H1 (cell line): ENCODE measurements at regions not wholly inside any gene's neighbourhood (a gene's known extent, or its start where the extent isn't known, plus 50 kb on each side); places are given as distances from the start of the nearest gene placed in this dataset.

ENCODE experiments used
- CTCF ChIA-PET: fragments of 300-600 bp; sonication (Branson Sonifier 250); formaldehyde crosslinking; loops from one replicate; lab custom pipeline; 2021; ENCODE audit not compliant: partially characterized antibody; lab: Charles Lee
- POLR2A ChIA-PET: fragments of 300-600 bp; sonication (Branson Sonifier 250); formaldehyde crosslinking; loops from one replicate; lab custom pipeline; 2021; ENCODE audit warnings: inconsistent platforms; ENCODE audit not compliant: partially characterized antibody; lab: Charles Lee
- DNase-seq, 2 experiments: peaks; one replicate each; pipeline versions ENCODE4 v3.0.0 to v3.0.0-alpha.2; 2010 to 2022; ENCODE audit warnings: low spot score in 2 of 2, low read depth in 1 of 2, mixed read lengths in 1 of 2
- FAIRE-seq: peaks from 2 replicates; lab custom pipeline; 2011; peaks lifted over from hg19 to GRCh38; lab: Jason Lieb, UNC
- H2AFZ ChIP-seq: 2 replicates; pipeline ENCODE4 v1.8.1; 2012; ENCODE audit warnings: low read length, inconsistent platforms
- H2AK5ac ChIP-seq: 2 replicates; pipeline ENCODE4 v1.6.1; 2013; ENCODE audit warnings: low read depth, low read length
- H2BK120ac ChIP-seq: replicated peaks from 2 replicates; pipeline ENCODE3; 2013; ENCODE audit warnings: low read depth, low read length, inconsistent platforms
- H2BK12ac ChIP-seq: 2 replicates; pipeline ENCODE4 v1.6.1; 2013; ENCODE audit warnings: low read depth, low read length
- H2BK15ac ChIP-seq: 2 replicates; pipeline ENCODE4 v1.6.1; 2013; ENCODE audit warnings: low read length
- H2BK20ac ChIP-seq: 2 replicates; pipeline ENCODE4 v1.6.1; 2013; ENCODE audit warnings: low read length
- H2BK5ac ChIP-seq: 2 replicates; pipeline ENCODE4 v1.6.1; 2013; ENCODE audit warnings: low read depth, low read length
- H3K14ac ChIP-seq: 2 replicates; pipeline ENCODE4 v1.6.1; 2013; ENCODE audit warnings: inconsistent platforms; ENCODE audit not compliant: insufficient read length
- H3K18ac ChIP-seq: 2 replicates; pipeline ENCODE4 v1.6.1; 2013; ENCODE audit warnings: low read length; ENCODE audit errors: extremely low read depth
- H3K23ac ChIP-seq: 2 replicates; pipeline ENCODE4 v1.6.1; 2013; ENCODE audit warnings: inconsistent platforms; ENCODE audit not compliant: insufficient read length
- H3K23me2 ChIP-seq: 2 replicates; pipeline ENCODE4 v1.6.1; 2013; ENCODE audit warnings: low read depth, low read length
- H3K27ac ChIP-seq: 2 replicates; pipeline ENCODE4 v1.6.1; 2011; ENCODE audit warnings: low read depth, low read length, inconsistent platforms
- H3K27me3 ChIP-seq, 4 experiments: replicated peaks in 1 of 4; 1 replicate in 1 of 4; 2 replicates in 3 of 4; pipeline versions ENCODE4 v1.6.1 to v1.8.1; 2011 to 2013; ENCODE audit warnings: low read length in 3 of 4, mild to moderate bottlenecking in 3 of 4, inconsistent platforms in 2 of 4, mixed read lengths in 2 of 4, moderate library complexity in 1 of 4; ENCODE audit not compliant: control insufficient read depth in 3 of 4, insufficient read depth in 3 of 4; ENCODE audit errors: extremely low read depth in 1 of 4
- H3K36me3 ChIP-seq, 4 experiments: 2 replicates each; pipeline versions ENCODE4 v1.6.1 to v1.8.1; 2011 to 2013; ENCODE audit warnings: mild to moderate bottlenecking in 4 of 4, low read length in 3 of 4, moderate library complexity in 2 of 4, control low read depth in 1 of 4, inconsistent platforms in 1 of 4; ENCODE audit not compliant: insufficient read depth in 4 of 4, control insufficient read depth in 2 of 4
- H3K4ac ChIP-seq: replicated peaks from 2 replicates; pipeline ENCODE3; 2013; ENCODE audit warnings: low read length, low read depth, mixed read lengths, inconsistent platforms; ENCODE audit not compliant: insufficient read length
- H3K4me1 ChIP-seq, 4 experiments: replicated peaks in 1 of 4; 1 replicate in 1 of 4; 2 replicates in 3 of 4; pipeline versions ENCODE4 v1.6.1 to v1.8.1; 2011 to 2013; ENCODE audit warnings: low read length in 3 of 4, inconsistent platforms in 2 of 4, mixed read lengths in 1 of 4; ENCODE audit not compliant: insufficient read depth in 4 of 4, control insufficient read depth in 3 of 4
- H3K4me2 ChIP-seq, 2 experiments: 2 replicates each; pipeline versions ENCODE4 v1.6.1 to v1.8.1; 2011 to 2013; ENCODE audit warnings: low read depth in 2 of 2, low read length in 2 of 2, control low read depth in 1 of 2, inconsistent platforms in 1 of 2, mild to moderate bottlenecking in 1 of 2; ENCODE audit not compliant: insufficient read depth in 1 of 2
- H3K4me3 ChIP-seq, 4 experiments: fragments of 200-600, 300-600 bp in 1 of 4; sonication (generic), shearing (Covaris generic), sonication (Bioruptor Twin) in 1 of 4; 2 replicates each; pipeline versions ENCODE4 v1.5.1 to v1.8.1; 2011 to 2016; ENCODE audit warnings: low read length in 4 of 4, low read depth in 3 of 4, control low read depth in 2 of 4, inconsistent platforms in 2 of 4, mild to moderate bottlenecking in 2 of 4, mixed read lengths in 1 of 4, moderate library complexity in 1 of 4; ENCODE audit not compliant: insufficient read depth in 2 of 4; ENCODE audit errors: extremely low read depth in 1 of 4
- H3K56ac ChIP-seq: replicated peaks from 2 replicates; pipeline ENCODE3; 2013; ENCODE audit warnings: low read depth, mild to moderate bottlenecking, mixed read lengths, low read length, inconsistent platforms; ENCODE audit not compliant: insufficient read length
- H3K79me1 ChIP-seq: 2 replicates; pipeline ENCODE4 v1.6.1; 2013; ENCODE audit warnings: low read depth, low read length, control low read depth
- H3K79me2 ChIP-seq, 2 experiments: 2 replicates each; pipeline versions ENCODE4 v1.6.1 to v1.8.1; 2012 to 2013; ENCODE audit warnings: low read length in 2 of 2, mild to moderate bottlenecking in 2 of 2, inconsistent platforms in 1 of 2; ENCODE audit not compliant: insufficient read depth in 2 of 2, control insufficient read depth in 1 of 2
- H3K9ac ChIP-seq, 4 experiments: replicated peaks in 1 of 4; 1 replicate in 1 of 4; 2 replicates in 3 of 4; pipeline versions ENCODE4 v1.6.1 to v1.8.1; 2011 to 2013; ENCODE audit warnings: low read depth in 3 of 4, low read length in 3 of 4, control low read depth in 2 of 4, mild to moderate bottlenecking in 2 of 4, moderate library complexity in 2 of 4, inconsistent platforms in 1 of 4; ENCODE audit errors: extremely low read depth in 1 of 4
- H3K9me3 ChIP-seq, 2 experiments: 2 replicates each; pipeline versions ENCODE4 v1.6.1 to v1.8.1; 2012 to 2013; ENCODE audit warnings: mild to moderate bottlenecking in 2 of 2, moderate library complexity in 2 of 2, control low read depth in 1 of 2, inconsistent platforms in 1 of 2, low read depth in 1 of 2, low read length in 1 of 2, mixed read lengths in 1 of 2; ENCODE audit not compliant: insufficient read depth in 2 of 2
- H4K20me1 ChIP-seq, 2 experiments: replicated peaks in 1 of 2; 2 replicates each; pipeline versions ENCODE3 to v1.8.1; 2011 to 2013; ENCODE audit warnings: inconsistent platforms in 2 of 2, low read length in 2 of 2, mild to moderate bottlenecking in 1 of 2; ENCODE audit not compliant: insufficient read depth in 2 of 2, control insufficient read depth in 1 of 2
- H4K5ac ChIP-seq: 2 replicates; pipeline ENCODE4 v1.6.1; 2013; ENCODE audit warnings: low read length, low read depth, mixed read lengths, inconsistent platforms; ENCODE audit not compliant: insufficient read length
- H4K8ac ChIP-seq: 2 replicates; pipeline ENCODE4 v1.8.0; 2013; ENCODE audit warnings: mild to moderate bottlenecking, moderate library complexity, low read length, inconsistent platforms; ENCODE audit not compliant: insufficient read depth; ENCODE audit errors: extremely low read depth
- H4K91ac ChIP-seq: replicated peaks from 2 replicates; pipeline ENCODE3; 2013; ENCODE audit warnings: low read length, mixed read lengths, inconsistent platforms; ENCODE audit not compliant: insufficient read length
- CEBPB ChIP-seq: IDR thresholded peaks from 2 replicates; pipeline ENCODE4 v1.6.1; 2012; ENCODE audit warnings: low read depth, low read length
- GTF2F1 ChIP-seq: IDR thresholded peaks from 2 replicates; pipeline ENCODE4 v1.6.1; 2012; ENCODE audit warnings: low read depth, low read length, improper control_type of control experiment, borderline replicate concordance
- HDAC2 ChIP-seq, 2 experiments: fragments of 300-600 bp in 1 of 2; sonication (generic) in 1 of 2; IDR thresholded peaks; 2 replicates each; pipeline ENCODE4 v1.6.1; 2011 to 2012; ENCODE audit warnings: low read depth in 2 of 2, low read length in 2 of 2, mild to moderate bottlenecking in 2 of 2, moderate library complexity in 2 of 2, borderline replicate concordance in 1 of 2, inconsistent platforms in 1 of 2
- JUN ChIP-seq: IDR thresholded peaks from 2 replicates; pipeline ENCODE4 v1.6.1; 2011; ENCODE audit warnings: low read depth, mild to moderate bottlenecking, improper control_type of control experiment, low read length
- KDM4A ChIP-seq: IDR thresholded peaks from one replicate; pipeline ENCODE4 v1.7.1; 2012; ENCODE audit warnings: low read depth, mild to moderate bottlenecking, moderate library complexity, low read length, inconsistent platforms; ENCODE audit not compliant: severe bottlenecking
- MAFK ChIP-seq: IDR thresholded peaks from 2 replicates; pipeline ENCODE4 v1.6.1; 2012; ENCODE audit warnings: low read depth, mild to moderate bottlenecking, improper control_type of control experiment, low read length
- NANOG ChIP-seq: IDR thresholded peaks from 2 replicates; pipeline ENCODE4 v1.6.1; 2011; ENCODE audit warnings: low read length, low read depth, mild to moderate bottlenecking, inconsistent platforms; ENCODE audit not compliant: insufficient read depth, poor library complexity, severe bottlenecking
- PHF8 ChIP-seq: fragments of 200-600 bp; sonication (generic); conservative IDR thresholded peaks from 2 replicates; pipeline ENCODE4 v1.7.1; 2012; ENCODE audit warnings: low read depth, mild to moderate bottlenecking, inconsistent platforms, low read length, moderate library complexity
- POU5F1 ChIP-seq: IDR thresholded peaks from 2 replicates; pipeline ENCODE4 v1.6.1; 2011; ENCODE audit warnings: low read depth, mild to moderate bottlenecking, low read length, moderate library complexity
- SIRT6 ChIP-seq: IDR thresholded peaks from one replicate; pipeline ENCODE4 v1.7.1; 2012; ENCODE audit warnings: low read length, inconsistent platforms
- SIX5 ChIP-seq: IDR thresholded peaks from 2 replicates; pipeline ENCODE4 v1.6.1; 2011; ENCODE audit warnings: mild to moderate bottlenecking, low read depth, low read length
- TAF1 ChIP-seq: IDR thresholded peaks from 2 replicates; pipeline ENCODE4 v1.6.1; 2011; ENCODE audit warnings: mild to moderate bottlenecking, low read depth, low read length
- TAF7 ChIP-seq: optimal IDR thresholded peaks from 2 replicates; pipeline ENCODE3; 2011; ENCODE audit warnings: low read depth, mild to moderate bottlenecking, inconsistent platforms, low read length, moderate library complexity, borderline replicate concordance
- TF ChIP-seq, protein P1 (sequence below): IDR thresholded peaks from 2 replicates; pipeline ENCODE4 v1.6.1; 2012; ENCODE audit warnings: inconsistent platforms
- TF ChIP-seq, protein P2 (sequence below): IDR thresholded peaks from 2 replicates; pipeline ENCODE4 v1.6.1; 2011; ENCODE audit warnings: low read depth, mild to moderate bottlenecking, low read length; ENCODE audit not compliant: insufficient read depth

DNA sequence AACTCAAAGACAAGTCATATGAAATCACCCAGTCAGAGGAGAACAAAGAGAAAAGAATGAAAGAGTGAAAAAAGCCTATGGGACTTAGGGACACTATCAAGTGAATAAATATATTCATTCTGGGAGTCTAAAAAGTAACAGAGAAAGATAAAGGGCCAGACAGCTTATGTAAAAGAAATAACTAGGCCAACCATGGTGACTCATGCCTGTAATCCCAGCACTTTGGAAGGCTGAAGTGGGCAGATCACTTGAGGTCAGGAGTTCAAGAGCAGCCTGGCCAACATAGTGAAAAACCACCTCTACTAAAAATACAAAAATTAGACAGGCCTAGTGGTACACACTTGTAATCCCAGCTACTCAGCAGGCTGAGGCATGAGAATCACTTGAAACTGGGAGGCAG is 154.7 kb upstream of the TMEM106B start:
- no peak overlapping the region for H4K5ac ChIP-seq
- H2BK15ac ChIP-seq: no peak overlapping the region
- H3K27ac ChIP-seq: no peak overlapping the region
- no peaks in the 10 kb centered on the region for H3K23me2 ChIP-seq
- FAIRE-seq: no peak
- H3K9me3 ChIP-seq: peaks cover 9 to 19% of the 10 kb centered on the region in 2 experiments; a peak in 3 of 4 replicates
- H3K27me3 ChIP-seq: no peaks in the 10 kb centered on the region
- no peak overlapping the region for H3K4me3 ChIP-seq
- no peak overlapping the region for H4K8ac ChIP-seq
- POLR2A ChIA-PET: no interaction called here
- no peak overlapping the region for H3K9ac ChIP-seq
- no peak overlapping the region for H3K56ac ChIP-seq
- no peak overlapping the region for H4K91ac ChIP-seq
- no peaks in the 10 kb centered on the region for H3K79me2 ChIP-seq
- no peaks in the 10 kb centered on the region for H3K4me1 ChIP-seq
- H3K14ac ChIP-seq: no peak overlapping the region
- H3K79me1 ChIP-seq: no peaks in the 10 kb centered on the region
- no peak overlapping the region for H3K4me2 ChIP-seq
- no peak overlapping the region for H2BK20ac ChIP-seq
- H4K20me1 ChIP-seq: no peaks in the 10 kb centered on the region
- TF ChIP-seq MAFK: no peak
- no peak for TF ChIP-seq KDM4A
- TF ChIP-seq GTF2F1: no peak
- no peak for TF ChIP-seq SIRT6
- TF ChIP-seq SIX5: no peak
- TF ChIP-seq, protein P1, sequence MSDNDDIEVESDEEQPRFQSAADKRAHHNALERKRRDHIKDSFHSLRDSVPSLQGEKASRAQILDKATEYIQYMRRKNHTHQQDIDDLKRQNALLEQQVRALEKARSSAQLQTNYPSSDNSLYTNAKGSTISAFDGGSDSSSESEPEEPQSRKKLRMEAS: no peak
- TF ChIP-seq TAF7: no peak
- TF ChIP-seq CEBPB: no peak
- TF ChIP-seq JUN: no peak
- no peak for TF ChIP-seq POU5F1
- no peak for TF ChIP-seq NANOG
- TF ChIP-seq HDAC2 (IDR thresholded peaks at IDR 0.05; ENCODE audit: borderline replicate concordance in 1 of 2, low read depth in 2 of 2, low read length in 2 of 2): no peak
- TF ChIP-seq PHF8: no peak
- no peak for TF ChIP-seq TAF1
- TF ChIP-seq, protein P2, sequence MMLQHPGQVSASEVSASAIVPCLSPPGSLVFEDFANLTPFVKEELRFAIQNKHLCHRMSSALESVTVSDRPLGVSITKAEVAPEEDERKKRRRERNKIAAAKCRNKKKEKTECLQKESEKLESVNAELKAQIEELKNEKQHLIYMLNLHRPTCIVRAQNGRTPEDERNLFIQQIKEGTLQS: no peak
- CTCF ChIA-PET: interaction anchor here (1.1 to 1.7 kb wide), 2 partner anchors 378 to 402 kb away, joined by 3 to 4 read pairs; no protein-coding TSS in a partner anchor
- no peak overlapping the region for H3K4ac ChIP-seq
- no peak overlapping the region for H2AFZ ChIP-seq
- H3K18ac ChIP-seq: no peak overlapping the region
- no peak overlapping the region for H2AK5ac ChIP-seq
- no peak for DNase-seq
- H2BK5ac ChIP-seq: no peak overlapping the region
- no peaks in the 10 kb centered on the region; a peak in 1 of 8 replicates for H3K36me3 ChIP-seq
- no peak overlapping the region for H2BK12ac ChIP-seq
- H3K23ac ChIP-seq: no peak overlapping the region
- H2BK120ac ChIP-seq: no peak overlapping the region
